ENCODE measurements at regions not wholly inside any gene's neighbourhood (a gene's known extent, or its start where the extent isn't known, plus 50 kb on each side); places are given as distances from the start of the nearest gene placed in this dataset.

DNA sequence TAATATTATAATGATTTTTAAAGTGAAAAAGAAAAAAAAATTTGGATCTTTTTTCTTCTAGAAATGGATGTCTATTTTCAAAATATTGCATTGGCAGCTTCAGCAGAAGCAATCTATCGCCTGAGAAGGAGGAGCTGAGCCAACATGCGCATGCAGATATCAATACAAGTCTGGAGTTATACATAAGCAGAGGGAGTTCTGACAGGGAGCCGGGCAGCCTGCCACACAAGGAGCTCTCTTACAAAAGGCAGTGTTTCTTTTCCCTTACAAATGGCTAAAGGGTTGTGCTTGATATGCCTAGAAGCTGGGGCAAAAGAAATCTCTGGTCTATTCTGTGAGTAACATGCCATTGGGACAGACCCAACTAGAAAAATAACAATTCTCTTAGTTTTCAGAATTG is 291.9 kb upstream of the TRIB2 start:
- DNase-seq, result no peak

DNA sequence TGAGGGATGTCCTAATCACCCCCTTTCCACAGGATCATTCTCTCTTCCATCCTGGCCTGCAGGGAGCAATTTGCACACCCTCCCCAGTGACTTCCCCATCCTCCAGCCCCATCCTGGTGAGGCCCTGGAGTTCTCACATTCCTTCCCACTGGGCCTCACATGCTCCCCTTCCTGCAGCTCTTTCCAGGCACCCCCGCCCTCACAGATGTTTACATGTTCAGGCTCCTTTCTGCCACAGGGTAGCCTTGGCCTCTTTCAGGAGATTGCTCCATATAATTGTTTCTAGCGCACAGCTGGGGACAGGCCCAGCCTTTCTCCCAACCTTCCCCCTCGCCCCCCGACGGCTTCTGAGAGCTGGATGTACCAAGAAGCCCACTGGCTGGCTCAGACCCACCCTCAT is 288.4 kb upstream of the TRIB2 start:
- no peak for DNase-seq

DNA sequence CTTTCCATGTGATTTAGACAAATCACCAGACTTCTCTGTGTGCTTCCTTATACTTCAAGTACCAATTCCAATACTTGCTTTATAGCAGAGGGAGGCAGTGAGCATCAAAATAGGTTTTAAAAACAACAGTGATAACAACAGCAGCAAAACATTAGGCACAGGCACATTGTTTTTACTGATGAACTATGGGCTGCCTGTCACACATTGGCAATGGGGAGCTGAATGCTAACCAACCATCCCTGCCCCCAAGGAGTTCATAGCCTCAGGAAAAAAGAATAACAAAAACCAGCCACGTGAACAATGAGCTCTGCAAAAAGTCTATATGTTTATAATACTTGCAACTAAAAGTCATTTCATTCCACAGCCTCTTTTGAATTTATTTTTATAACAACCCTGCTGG is 287.9 kb upstream of the TRIB2 start:
- no peak for DNase-seq

DNA sequence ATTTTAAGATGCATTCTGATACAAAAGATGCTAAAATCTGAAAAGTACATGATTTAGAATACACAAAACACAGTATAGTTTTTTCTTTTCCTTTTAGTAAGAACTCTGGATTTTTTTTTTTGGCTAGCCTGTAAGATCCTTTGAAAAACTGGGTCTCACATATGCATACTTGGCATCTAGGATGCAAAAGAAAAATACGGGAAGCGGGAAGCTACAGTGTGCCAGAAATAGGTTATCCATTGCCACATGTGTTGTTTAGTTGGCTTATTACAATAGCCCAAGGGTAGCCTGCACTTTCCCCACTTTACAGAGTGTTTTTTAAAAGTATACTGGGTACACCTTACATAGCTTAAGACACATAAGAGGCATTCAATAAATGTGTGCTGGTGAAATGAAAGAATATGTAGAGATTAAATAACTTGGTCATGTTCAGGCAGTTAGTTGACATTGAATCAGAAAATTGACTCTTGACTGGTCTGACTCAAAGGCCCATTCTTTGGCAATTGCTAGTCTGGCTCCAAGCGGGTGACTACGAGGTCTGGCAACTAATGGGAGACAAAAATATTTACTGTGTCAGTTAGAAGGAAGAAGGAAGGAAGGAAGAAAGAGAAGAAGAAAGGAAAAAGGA is 286.8 kb upstream of the TRIB2 start:
- no peak for DNase-seq

DNA sequence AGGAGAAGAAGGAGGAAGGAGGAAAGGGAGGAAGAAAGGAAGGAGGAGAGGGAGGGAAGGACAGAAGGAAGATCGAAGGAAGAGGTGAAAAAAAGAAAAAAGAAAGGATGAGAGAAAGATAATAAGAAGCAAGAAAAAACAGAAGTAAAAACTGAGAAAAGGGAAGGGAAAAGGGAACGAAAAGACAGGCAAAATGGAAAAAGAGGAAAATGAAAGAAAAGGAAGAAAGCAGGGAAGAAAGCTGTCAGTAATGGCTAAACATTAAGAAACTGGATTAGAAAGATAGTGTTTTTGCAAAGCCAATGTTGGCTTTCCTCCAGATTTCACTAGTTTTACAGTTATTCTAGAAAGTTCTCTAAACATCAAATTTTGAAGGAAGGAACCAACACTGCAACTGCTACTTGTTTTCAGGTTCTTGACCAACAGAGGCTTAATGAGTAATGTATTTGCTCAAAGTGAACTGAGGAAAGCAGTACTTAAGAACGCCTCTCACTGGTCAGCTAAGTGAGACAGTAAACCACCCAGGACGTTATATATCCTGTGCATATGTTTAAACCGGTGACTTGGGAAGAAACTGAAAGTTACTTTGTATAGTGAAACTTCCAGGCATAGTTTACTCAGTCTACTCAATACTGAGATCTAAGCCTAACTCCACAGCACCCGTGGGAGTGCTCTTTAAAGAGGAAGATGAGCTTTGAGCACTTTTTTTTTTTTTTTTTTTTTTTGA is 286.2 kb upstream of the TRIB2 start:
- DNase-seq, result no peak

DNA sequence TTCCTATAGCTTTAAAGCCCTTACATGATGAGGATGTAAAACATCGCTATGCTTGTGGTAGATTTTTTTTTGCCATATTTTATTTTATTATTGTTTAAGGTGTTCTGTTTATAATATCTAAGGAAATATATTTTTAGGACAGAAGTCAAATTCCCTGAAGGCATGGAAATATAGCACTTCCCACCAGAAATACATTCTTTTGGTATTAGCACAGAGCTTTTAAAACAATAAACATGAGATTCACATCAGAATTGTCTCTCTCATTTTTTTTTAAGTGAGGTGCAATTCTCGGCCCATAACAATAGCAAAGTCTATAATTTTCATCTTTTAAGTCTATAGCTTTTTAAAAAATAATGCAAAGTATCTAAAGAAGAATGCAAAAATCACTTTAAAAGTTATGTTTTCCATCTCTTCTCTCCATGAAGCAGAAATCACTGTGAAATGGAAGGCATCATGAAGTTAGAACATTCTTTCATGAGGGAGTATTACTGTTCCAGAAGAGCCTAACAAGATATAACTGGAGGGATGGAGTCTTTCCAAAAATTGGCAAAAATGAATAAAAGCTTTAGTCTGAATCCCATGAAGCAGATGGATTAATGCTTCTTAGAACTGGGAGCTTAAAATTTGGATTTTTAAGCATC is 283.6 kb upstream of the TRIB2 start:
- DNase-seq, result no peak

DNA sequence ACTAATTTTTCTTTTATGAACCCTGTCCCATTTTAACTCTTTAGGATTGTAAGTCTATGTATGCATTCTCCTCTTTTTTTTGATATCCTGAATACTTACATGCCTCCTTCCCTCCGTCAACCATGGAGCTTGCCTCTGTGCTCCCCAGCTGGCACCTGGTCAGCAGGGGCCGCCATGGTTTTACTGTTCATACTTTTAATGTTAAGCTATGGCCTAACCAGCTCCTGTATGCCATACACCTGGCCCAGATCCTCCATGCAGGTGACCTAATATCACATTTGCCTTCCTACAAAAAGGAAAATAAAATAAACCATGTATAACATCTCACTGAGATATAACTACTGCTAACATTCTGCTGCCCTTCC is 283.1 kb upstream of the TRIB2 start:
- no peak for DNase-seq

DNA sequence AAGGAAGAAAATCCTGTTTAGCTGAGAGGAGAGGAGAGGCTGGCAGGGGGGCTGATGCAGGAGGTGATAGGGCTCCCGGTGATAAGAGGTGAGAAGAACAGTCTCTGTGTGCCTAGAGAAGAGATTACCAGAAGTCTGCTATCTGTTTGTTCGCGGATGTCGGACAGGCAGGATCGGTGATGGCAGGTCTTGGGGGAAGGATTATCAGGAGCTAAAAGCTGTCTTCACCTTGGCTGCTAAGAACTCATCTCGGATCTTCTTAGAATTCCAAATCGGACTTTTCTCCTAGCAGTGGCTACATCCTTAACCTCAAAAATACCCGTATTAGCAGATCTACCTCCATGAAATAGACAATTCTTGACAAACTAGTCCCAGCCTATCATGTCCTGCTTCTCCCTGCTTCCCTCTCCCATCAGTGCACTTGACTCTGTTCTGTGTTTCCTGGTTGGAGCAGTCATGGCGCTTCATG is 282.1 kb upstream of the TRIB2 start:
- no peak for DNase-seq

DNA sequence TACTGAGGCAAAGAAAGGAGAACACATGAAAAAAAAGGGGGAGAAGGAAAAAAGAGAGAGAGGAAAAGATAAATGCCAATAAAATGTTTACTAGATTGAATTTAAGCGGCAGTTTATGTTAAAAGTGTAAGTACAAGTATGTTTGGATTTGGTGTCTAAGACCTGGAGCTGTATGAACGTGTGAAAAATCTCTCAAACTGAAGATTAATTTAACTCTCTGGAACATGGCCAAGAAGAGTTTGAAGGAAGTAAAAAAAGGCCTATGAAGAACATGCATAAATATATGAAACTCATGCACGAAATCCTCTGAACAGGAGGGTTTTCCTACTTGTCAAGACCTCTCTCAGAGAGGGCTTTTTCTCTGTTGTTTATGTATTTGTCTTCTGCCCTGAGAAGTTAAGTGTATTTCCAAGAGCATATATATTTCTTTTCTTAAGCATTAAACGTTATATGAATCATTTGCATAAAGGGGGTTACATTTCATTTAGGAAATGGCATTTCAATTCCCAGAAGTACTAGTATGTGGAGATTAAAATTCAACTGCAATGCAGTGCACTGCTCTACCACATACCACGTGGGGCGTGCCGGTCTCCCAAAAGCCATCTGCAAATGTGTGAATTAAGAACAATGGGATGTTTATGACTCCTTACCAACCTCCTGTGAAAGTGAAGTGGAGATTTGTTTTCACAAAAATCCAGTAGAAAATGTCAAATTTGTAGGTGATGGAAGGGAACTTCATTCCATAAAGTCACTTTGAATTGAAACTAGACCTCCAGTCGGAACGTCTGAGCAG is 281.1 kb upstream of the TRIB2 start:
- DNase-seq, result no peak

DNA sequence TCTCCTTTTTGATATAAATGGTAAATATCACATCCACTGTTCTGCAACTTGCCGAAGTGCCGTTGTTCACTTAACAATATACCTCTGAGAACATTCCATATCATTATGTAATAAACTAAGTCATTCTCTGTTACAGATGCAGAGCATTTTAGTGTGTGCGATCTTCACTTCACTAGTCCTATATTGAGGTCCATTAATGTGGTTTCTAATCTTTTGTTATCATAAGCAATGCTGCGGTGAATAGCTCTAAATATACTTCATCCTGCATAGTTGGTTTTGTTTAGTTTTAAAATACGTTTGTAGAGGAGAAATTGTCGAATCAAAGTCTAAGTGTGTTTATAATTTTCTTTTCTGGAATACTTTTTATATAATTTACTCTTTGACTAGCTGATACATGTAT is 280.3 kb upstream of the TRIB2 start:
- no peak for DNase-seq

DNA sequence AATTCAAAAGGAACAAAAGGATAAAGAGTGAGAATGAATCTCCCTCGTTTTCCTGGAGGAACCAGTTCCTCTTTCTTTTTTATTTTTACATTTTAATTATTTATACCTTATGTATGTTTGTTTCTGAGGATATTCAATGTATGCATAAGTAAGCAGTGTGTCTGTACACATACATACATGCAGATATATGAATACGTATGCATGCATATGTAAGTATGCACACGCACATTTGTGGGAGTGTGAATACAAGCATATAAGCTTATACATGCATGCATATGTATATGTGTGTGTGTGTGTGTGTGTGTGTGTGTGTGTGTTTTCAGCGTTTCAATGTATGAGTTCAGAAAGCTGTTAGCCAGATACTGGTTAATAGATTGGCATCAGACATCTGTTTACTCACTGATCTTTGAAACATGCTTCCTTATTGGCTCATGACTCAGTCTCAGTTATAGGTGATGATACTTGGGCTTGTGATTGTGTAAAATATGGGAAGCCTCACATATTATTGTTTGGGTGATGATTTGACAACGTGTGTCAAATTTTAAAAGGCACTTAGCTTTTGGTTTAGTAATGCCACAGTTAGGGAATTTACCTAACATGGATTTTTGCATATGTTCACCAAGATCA is 279.7 kb upstream of the TRIB2 start:
- no peak for DNase-seq

DNA sequence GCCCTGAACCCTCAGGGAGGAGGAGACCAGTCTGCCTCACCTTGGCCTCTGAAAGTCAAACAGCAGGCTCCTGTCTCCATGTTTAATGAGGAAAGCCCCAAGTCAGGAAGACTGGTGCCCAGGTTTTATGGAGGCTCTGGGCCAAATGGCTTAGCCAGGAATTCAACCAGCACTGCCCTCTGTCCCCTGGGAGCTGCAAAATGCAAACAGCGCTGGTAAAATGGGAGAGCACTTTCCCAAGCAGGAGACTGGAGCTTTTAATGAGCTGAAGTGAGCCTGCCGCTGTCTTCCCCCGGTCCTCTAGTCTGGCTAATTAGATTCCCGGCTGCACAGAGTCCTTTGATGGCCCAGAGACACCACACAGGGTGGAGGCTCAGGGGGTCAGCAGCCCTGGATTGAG is 276.0 kb upstream of the TRIB2 start:
- DNase-seq, result no peak

DNA sequence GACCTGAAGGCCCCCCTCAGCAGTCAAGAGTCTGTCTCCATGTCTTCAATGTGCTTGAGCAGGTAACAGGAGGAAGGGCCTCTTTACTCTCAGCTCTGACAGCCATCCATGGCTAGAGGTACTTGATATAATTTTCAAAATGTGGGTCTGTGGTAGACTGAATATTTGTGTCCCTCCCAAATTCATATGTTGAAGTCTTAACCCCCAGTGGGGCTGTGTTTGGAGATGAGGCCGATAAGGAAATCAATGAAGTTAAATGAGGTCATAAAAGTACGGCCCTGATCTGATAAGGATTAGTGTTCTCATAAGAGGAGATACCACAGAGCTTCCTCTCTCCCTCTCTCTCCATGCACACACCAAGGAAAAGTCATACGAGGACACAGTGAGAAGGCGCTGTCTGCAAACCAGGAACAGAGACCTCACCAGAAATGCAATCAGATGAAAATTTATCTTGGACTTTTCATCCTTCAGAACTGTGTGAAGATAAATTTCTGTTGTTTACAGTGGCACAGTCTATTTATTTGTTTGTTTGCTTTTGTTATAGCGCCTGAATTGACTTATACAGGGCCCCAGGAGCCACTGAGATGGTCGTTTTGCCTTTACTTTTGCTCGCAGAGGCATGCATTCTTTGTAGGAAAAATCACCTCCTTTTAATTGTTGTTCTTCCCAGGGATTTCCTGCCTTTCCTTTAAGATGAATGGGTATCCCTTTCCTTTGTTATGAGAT is 274.8 kb upstream of the TRIB2 start:
- DNase-seq, result no peak

DNA sequence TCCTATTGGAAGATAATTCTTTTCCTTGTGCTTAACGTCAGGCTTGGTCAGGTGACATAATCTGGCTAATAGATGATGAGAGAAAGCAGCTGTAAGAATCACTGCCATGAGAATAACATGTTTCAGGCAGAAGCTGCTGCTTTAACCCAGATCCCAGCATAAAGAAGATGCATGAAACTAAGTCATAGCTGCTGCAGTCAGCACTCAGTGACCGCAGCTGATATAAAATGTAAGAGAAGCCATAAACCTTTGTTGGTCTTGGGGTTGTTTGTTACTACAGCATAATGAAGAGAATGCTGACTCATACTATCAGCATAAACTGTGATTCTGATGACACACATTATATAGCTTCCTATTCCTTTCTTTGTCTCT is 274.3 kb upstream of the TRIB2 start:
- no peak for DNase-seq

DNA sequence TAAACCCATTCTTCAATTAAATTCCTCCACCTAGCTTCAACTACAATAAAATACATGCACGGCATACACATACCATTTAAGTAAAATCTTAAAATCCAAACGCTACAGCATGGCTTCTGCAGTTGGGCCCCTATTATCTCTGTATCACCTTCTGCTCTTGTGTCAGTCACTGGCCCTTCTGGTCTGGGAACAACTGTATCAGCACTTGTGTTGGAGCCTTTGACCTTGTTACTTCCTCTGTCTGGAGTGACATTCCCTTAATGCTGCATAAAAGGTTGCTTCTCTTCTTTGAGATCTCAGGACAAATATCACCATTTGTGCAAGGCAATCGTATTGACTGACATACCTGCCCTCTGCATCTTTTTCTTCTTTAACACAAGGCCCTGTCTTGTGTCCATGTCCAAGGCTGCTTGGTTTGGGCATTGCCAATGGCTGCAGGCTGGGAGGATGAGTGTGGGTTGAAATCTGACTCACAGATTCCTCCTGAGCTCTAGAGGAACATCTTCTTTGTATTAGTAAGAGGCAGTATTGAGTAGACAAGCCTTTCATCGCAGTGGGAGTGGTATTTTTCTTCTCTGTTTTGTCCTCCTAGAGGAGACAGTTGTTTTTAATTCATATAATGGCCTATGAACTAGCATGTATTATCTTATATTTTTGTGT is 267.8 kb upstream of the TRIB2 start:
- DNase-seq, result no peak

DNA sequence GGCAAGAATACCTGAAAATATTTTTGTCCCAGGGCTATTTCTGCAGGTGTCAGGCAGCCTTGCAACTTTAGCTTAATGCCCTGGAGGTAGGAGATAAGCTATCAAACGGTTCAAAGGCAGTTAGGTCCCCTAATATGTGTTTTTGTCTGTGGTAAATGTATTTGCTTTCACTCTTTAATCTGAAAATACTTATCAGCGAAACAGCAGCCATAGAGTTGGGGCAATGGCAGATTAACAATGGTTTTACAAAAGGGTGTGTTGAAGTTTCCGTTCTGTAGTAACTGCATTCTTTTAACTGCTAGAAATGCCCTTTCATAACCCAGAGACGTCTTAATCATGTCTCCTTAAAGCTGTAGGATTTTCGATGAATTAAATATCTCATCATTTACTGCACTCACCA is 265.0 kb upstream of the TRIB2 start:
- no peak for DNase-seq

DNA sequence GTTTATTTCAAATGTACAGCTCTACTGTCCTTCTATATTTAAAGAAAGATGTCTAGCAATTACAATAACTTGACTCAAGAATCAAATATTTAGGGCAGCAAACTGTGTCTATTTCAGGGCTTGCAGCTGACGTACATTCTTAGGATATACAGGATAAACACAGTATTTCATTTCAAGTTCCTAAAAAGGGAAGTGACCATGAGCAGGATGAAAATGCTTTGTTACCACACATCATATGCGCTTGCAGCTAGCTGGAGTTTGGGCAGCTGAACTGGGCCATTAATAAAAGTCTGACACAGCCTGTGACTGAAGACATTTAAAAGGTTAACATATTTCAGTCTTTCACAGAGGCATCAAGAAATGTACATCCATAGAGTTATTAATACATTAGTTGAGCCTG is 264.6 kb upstream of the TRIB2 start:
- DNase-seq, result peak; percentile 21

DNA sequence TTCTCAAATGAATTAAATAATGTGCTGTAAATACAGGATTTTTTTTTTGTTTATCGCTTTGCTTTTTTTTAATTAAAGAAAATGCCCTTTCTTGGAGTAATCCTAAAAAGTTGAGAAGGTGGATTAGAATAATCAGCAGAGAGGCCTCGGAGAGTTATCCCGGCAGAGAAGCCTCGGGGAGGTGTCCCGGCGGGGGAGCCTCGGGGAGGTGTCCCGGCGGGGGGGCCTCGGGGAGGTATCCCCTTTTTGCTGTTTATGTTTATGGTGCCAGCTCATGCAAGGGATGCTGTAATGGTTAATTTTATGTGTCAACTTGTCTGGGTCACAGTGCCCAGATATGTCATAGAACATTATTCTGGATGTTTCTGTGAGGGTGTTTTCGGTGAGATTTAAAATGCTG is 263.0 kb upstream of the TRIB2 start:
- no peak for DNase-seq

DNA sequence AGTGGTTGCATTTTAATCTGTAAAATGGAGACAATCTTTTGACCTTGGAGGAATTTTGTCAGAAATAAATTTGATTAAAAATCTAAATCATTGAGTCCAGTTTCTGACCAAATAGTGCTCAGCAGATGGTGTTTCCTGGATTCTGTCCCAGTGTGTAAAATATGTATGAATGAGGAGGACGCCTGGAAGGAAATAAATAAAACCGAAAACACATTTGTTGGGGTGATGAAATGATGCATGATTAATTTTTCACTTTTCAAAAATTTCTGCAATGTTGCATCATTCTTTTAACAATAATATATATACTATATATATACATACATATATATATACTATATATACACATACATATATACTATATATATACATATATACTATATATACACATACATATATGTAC is 261.1 kb upstream of the TRIB2 start:
- DNase-seq, result peak; percentile 21

DNA sequence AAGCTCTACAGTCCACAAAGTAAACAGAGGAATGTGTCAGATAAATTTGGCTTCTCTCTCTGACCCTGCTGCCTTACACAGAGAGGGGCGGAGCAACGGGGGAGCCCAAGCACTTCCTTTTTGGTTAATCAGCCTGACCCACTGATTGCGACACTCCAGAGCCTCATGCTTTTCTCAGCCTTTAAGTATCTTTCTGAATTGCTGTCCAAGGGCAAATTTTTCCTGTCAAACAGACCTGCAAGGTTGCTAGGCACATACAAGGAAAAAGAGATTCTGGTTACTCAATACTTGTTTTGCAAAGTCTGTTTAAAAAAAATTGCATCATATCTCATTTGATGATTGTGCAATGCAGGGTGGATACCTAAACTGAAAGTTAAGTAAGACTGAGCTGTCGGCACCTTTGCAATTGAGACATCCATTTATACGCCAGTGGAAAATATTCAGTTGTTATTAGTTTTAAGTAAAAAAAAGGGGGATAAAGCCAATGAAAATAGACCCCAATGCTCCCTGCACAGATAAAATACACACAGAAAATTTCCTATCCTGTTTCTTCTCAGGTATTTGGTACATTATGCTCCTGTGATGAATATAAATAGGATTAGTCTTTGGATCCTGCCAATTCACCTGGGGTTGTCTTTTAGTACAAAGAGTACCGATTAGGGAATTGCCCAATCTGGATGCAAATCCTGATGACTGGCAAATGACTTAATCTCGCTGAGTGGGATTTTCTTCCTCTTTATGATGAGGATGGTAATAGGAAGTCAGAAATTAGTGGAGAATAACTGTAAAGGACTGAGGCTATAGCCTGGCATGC is 260.2 kb upstream of the TRIB2 start:
- DNase-seq, result peak; percentile 96

DNA sequence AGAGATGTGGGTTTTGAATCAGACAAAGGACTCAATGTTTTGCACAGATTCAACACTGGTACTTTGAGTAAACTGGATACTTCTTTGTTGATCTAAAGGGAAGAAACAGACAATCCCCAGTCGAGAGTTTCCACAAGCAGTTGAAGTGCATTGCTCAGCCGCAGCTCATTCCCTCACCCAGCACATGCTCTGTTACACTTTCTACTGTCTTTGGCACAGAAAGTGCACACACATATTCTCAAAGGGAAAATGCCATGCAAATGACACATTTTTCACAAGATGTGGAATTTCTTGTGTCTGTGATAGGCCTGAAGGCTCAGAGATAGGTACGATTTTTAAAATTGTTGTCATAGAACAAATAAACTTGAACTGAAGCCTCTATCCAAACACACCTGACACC is 258.9 kb upstream of the TRIB2 start:
- DNase-seq, result no peak

Measured in skin of body (tissue), 1 donor.